Endothelial cell of umbilical vein (primary cell): ENCODE measurements at regions not wholly inside any gene's neighbourhood (a gene's known extent, or its start where the extent isn't known, plus 50 kb on each side); places are given as distances from the start of the nearest gene placed in this dataset.

Experiments
- CTCF ChIP-seq, 2 donors: IDR thresholded peaks; 1 replicate in 1 of 2; 2 replicates in 1 of 2; pipeline ENCODE4 v1.5.1; 2011; ENCODE audit warnings: low read length in 2 of 2, mild to moderate bottlenecking in 2 of 2, moderate library complexity in 2 of 2, control low read depth in 1 of 2, inconsistent platforms in 1 of 2, low read depth in 1 of 2; ENCODE audit not compliant: insufficient read depth in 1 of 2; ENCODE audit errors: extremely low read depth in 1 of 2
- EZH2 ChIP-seq: IDR thresholded peaks from 2 replicates; pipeline ENCODE4 v1.6.1; 2012; ENCODE audit warnings: borderline replicate concordance, low read depth, mild to moderate bottlenecking, moderate library complexity, low read length, inconsistent platforms; ENCODE audit not compliant: severe bottlenecking
- JUN ChIP-seq: IDR thresholded peaks from 2 replicates; pipeline ENCODE4 v1.6.1; 2011; ENCODE audit warnings: borderline replicate concordance, low read depth; ENCODE audit not compliant: insufficient read length, insufficient read depth
- POLR2A ChIP-seq: IDR thresholded peaks from 2 replicates; pipeline ENCODE4 v1.6.1; 2012; ENCODE audit warnings: low read depth, mild to moderate bottlenecking, control low read depth, low read length
- POLR2AphosphoS5 ChIP-seq: IDR thresholded peaks from 2 replicates; pipeline ENCODE4 v1.6.1; 2012; ENCODE audit warnings: low read depth, mild to moderate bottlenecking, control low read depth, low read length, moderate library complexity; ENCODE audit not compliant: insufficient read depth

GRCh38 chr12:14214495-14214894 is 151.0 kb upstream of the ATF7IP start:
- TF ChIP-seq CTCF (IDR thresholded peaks at IDR 0.05; ENCODE audit: extremely low read depth in 1 of 2, insufficient read depth in 1 of 2, low read depth in 1 of 2, low read length in 2 of 2) = no peak
- no peak for TF ChIP-seq POLR2A
- no peak for TF ChIP-seq POLR2AphosphoS5
- no peak for TF ChIP-seq EZH2
- TF ChIP-seq JUN = no peak
